HEK293 (cell line): ENCODE measurements at regions not wholly inside any gene's neighbourhood (a gene's known extent, or its start where the extent isn't known, plus 50 kb on each side); places are given as distances from the start of the nearest gene placed in this dataset.

Experiments used
- CTCF ChIP-seq: fragments of 450-650 bp; formaldehyde crosslinking; IDR thresholded peaks from 2 replicates; pipeline ENCODE4 v1.5.1; 2016; ENCODE audit warnings: missing biosample characterization, missing genetic modification characterization
- HOXD13 ChIP-seq: sonication (generic); formaldehyde crosslinking; IDR thresholded peaks from 2 replicates; pipeline ENCODE4 v1.8.0; 2022; ENCODE audit warnings: missing genetic modification reagents, borderline replicate concordance
- MYNN ChIP-seq: fragments of 450-650 bp; formaldehyde crosslinking; IDR thresholded peaks from 2 replicates; pipeline ENCODE4 v1.5.1; 2016; ENCODE audit warnings: missing biosample characterization, missing genetic modification characterization, borderline replicate concordance
- PATZ1 ChIP-seq: fragments of 450-650 bp; formaldehyde crosslinking; IDR thresholded peaks from 2 replicates; pipeline ENCODE4 v1.5.1; 2016; ENCODE audit warnings: missing biosample characterization, missing genetic modification characterization
- ZNF114 ChIP-seq: fragments of 450-650 bp; formaldehyde crosslinking; IDR thresholded peaks from 2 replicates; pipeline ENCODE4 v1.5.0; 2017; ENCODE audit warnings: missing biosample characterization, missing genetic modification characterization
- ZNF121 ChIP-seq: fragments of 450-650 bp; formaldehyde crosslinking; IDR thresholded peaks from 2 replicates; pipeline ENCODE4 v1.5.1; 2016; ENCODE audit warnings: missing biosample characterization, missing genetic modification characterization
- ZNF138 ChIP-seq: fragments of 450-650 bp; formaldehyde crosslinking; IDR thresholded peaks from 2 replicates; pipeline ENCODE4 v1.5.1; 2016; ENCODE audit warnings: missing biosample characterization, missing genetic modification characterization, borderline replicate concordance
- ZNF221 ChIP-seq: fragments of 450-650 bp; formaldehyde crosslinking; IDR thresholded peaks from 2 replicates; pipeline ENCODE4 v1.5.1; 2017; ENCODE audit warnings: missing biosample characterization, missing genetic modification characterization, borderline replicate concordance
- ZNF248 ChIP-seq: fragments of 450-650 bp; formaldehyde crosslinking; IDR thresholded peaks from 2 replicates; pipeline ENCODE4 v1.5.1; 2017; ENCODE audit warnings: missing biosample characterization, missing genetic modification characterization
- ZNF416 ChIP-seq: fragments of 450-650 bp; formaldehyde crosslinking; IDR thresholded peaks from 2 replicates; pipeline ENCODE4 v1.5.1; 2016; ENCODE audit warnings: missing biosample characterization, missing genetic modification characterization

GRCh38 chr18:75123113-75123512, 85.8 kb downstream of the PTGR3 start:
- TF ChIP-seq CTCF (tag by site-specific recombination) = no peak
- TF ChIP-seq ZNF221 (tag by site-specific recombination) = no peak
- TF ChIP-seq HOXD13 = no peak
- TF ChIP-seq ZNF114 (tag by site-specific recombination) = no peak
- TF ChIP-seq ZNF248 (tag by site-specific recombination) = no peak
- TF ChIP-seq ZNF416 (tag by site-specific recombination) = no peak
- no peak for TF ChIP-seq ZNF121 (tag by site-specific recombination)
- no peak for TF ChIP-seq PATZ1 (tag by site-specific recombination)
- no peak for TF ChIP-seq MYNN (tag by site-specific recombination)
- TF ChIP-seq ZNF138 = no peak
